CD4-positive, alpha-beta T cell treated with Interleukin-2 at 100 ng/mL for 4 hours (primary cell): ENCODE measurements at regions not wholly inside any gene's neighbourhood (a gene's known extent, or its start where the extent isn't known, plus 50 kb on each side); places are given as distances from the start of the nearest gene placed in this dataset.
"Not testable (repeated sequence)": the region's sequence is repeated elsewhere in the genome, so short reads cannot be mapped to it uniquely, and the experiment has no call there.

Source experiments
- DNase-seq: peaks from one replicate; pipeline ENCODE4 v3.0.0-alpha.2; 2020; ENCODE audit warnings: low spot score

- DNase-seq, result no peak
Observed at GRCh38 chr1:61028136-61028535, 54.2 kb upstream of the NFIA start.

- DNase-seq, result not testable (repeated sequence)
Observed at GRCh38 chr1:61018068-61018467, 64.3 kb upstream of the NFIA start.

GRCh38 chr1:61017651-61018050 lies 64.7 kb upstream of the NFIA start:
- DNase-seq, result no peak

- DNase-seq, result no peak
Observed at GRCh38 chr1:61013946-61014667, 68.3 kb upstream of the NFIA start.

GRCh38 chr1:61013189-61013945 lies 69.0 kb upstream of the NFIA start:
- no peak for DNase-seq

- no peak for DNase-seq
Observed at GRCh38 chr1:61012341-61012761, 70.0 kb upstream of the NFIA start.

GRCh38 chr1:61011561-61012263 lies 70.6 kb upstream of the NFIA start:
- no peak for DNase-seq

- no peak for DNase-seq
Observed at GRCh38 chr1:61007534-61008364, 74.6 kb upstream of the NFIA start.

GRCh38 chr1:61005614-61006580 lies 76.5 kb upstream of the NFIA start:
- no peak for DNase-seq

GRCh38 chr1:61004262-61005003 lies 77.9 kb upstream of the NFIA start:
- DNase-seq, result no peak

GRCh38 chr1:61000327-61000726 lies 82.0 kb upstream of the NFIA start:
- DNase-seq, result no peak

GRCh38 chr1:60998786-60999185 lies 83.6 kb upstream of the NFIA start:
- no peak for DNase-seq

GRCh38 chr1:60994828-60995492 lies 87.4 kb upstream of the NFIA start:
- DNase-seq, result no peak

GRCh38 chr1:60994369-60994768 lies 88.0 kb upstream of the NFIA start:
- no peak for DNase-seq

GRCh38 chr1:60992165-60992564 lies 90.2 kb upstream of the NFIA start:
- DNase-seq, result no peak

GRCh38 chr1:60990714-60991090 lies 91.7 kb upstream of the NFIA start:
- DNase-seq, result no peak

- no peak for DNase-seq
Observed at GRCh38 chr1:60989749-60990713, 92.3 kb upstream of the NFIA start.

- no peak for DNase-seq
Observed at GRCh38 chr1:60988891-60989290, 93.5 kb upstream of the NFIA start.
